Astrocyte (in vitro differentiated cells and primary cell): ENCODE measurements at regions not wholly inside any gene's neighbourhood (a gene's known extent, or its start where the extent isn't known, plus 50 kb on each side); places are given as distances from the start of the nearest gene placed in this dataset.

Experiments
- CTCF ChIP-seq: IDR thresholded peaks from 2 replicates; pipeline ENCODE4 v1.5.1; 2011; ENCODE audit warnings: low read depth, mild to moderate bottlenecking, inconsistent platforms, low read length, moderate library complexity; ENCODE audit not compliant: insufficient read depth
- EZH2 ChIP-seq: IDR thresholded peaks from 2 replicates; pipeline ENCODE4 v1.6.1; 2012; ENCODE audit warnings: mild to moderate bottlenecking, low read length, inconsistent platforms; ENCODE audit not compliant: insufficient read depth

DNA sequence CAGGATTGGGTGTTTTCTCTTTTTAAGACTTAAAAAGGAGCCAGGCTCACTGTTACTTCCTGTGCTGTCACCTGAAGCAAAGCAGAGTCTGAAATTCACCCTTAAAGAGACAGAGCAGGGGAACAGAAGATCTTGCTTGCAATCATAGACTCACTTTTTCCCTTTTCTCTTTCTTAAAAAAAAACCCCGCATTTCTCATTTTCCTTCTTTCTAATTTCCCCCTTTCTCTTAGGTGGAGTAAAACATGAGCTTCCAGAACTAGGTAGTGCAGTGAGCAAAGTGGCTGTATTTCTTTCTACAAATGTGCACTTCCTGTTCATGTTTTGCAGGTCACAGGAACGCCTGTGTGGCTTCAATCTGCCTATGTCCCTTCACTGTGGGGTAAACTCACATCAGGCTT lies 381.2 kb downstream of the LPIN1 start:
- TF ChIP-seq CTCF (no peak), EZH2 (no peak)
